Vagina (tissue), 2 donors: ENCODE measurements at regions not wholly inside any gene's neighbourhood (a gene's known extent, or its start where the extent isn't known, plus 50 kb on each side); places are given as distances from the start of the nearest gene placed in this dataset.

ENCODE experiments used
- POLR2A ChIP-seq, 2 donors: fragments of 450-650 bp; IDR thresholded peaks; one replicate each; pipeline ENCODE4 v1.6.1; 2017; ENCODE audit warnings: antibody characterized with exemption in 2 of 2, mild to moderate bottlenecking in 2 of 2, moderate library complexity in 2 of 2
- POLR2AphosphoS5 ChIP-seq, 2 donors: sonication (generic); formaldehyde crosslinking; IDR thresholded peaks; one replicate each; pipeline ENCODE4 v1.9.0; 2017; ENCODE audit warnings: antibody characterized with exemption in 2 of 2, mild to moderate bottlenecking in 2 of 2, low read depth in 1 of 2; ENCODE audit not compliant: insufficient read depth in 1 of 2
- TF ChIP-seq, protein P1 (sequence below), 3 experiments: fragments of 450-650 bp in 2 of 3; fragments of 200-600 bp in 1 of 3; sonication (generic) in 1 of 3; IDR thresholded peaks; one replicate each; pipeline ENCODE4 v1.5.1; 2017 to 2019; ENCODE audit warnings: antibody characterized with exemption in 3 of 3, mild to moderate bottlenecking in 2 of 3, moderate library complexity in 2 of 3

DNA sequence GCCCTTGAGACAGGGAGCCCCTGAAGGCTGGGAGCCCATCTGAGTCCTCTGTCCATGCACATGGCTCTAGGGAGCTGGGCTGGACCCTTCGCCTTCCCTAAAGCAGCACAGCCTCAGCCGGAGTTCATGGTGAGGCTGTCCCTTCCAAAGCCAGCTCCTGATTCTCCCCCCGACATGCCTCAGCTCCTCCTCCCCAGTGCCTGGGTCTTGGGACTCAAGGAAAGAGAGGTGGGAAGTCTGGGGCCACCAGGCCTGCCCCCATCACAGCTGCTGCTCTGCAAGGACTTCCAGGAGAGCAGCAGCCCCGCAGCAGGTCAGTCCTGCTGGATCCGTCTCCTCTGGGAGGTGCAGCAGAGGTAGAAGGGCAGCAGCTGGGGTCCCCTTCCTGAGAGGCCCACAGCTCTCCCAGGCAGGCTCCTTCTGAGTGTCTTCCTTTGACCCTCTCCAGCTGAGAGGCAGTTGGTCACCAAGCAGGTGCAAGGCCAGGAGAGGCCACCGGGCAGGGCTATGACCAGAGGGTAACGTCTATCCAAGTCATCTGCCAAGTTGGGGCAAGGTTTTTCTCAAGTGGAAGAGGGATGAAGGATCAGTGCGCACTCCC, 90.5 kb downstream of the ADRA2C start:
- TF ChIP-seq, protein P1, sequence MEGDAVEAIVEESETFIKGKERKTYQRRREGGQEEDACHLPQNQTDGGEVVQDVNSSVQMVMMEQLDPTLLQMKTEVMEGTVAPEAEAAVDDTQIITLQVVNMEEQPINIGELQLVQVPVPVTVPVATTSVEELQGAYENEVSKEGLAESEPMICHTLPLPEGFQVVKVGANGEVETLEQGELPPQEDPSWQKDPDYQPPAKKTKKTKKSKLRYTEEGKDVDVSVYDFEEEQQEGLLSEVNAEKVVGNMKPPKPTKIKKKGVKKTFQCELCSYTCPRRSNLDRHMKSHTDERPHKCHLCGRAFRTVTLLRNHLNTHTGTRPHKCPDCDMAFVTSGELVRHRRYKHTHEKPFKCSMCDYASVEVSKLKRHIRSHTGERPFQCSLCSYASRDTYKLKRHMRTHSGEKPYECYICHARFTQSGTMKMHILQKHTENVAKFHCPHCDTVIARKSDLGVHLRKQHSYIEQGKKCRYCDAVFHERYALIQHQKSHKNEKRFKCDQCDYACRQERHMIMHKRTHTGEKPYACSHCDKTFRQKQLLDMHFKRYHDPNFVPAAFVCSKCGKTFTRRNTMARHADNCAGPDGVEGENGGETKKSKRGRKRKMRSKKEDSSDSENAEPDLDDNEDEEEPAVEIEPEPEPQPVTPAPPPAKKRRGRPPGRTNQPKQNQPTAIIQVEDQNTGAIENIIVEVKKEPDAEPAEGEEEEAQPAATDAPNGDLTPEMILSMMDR (IDR thresholded peaks at IDR 0.05), result no peak
- no peak for TF ChIP-seq POLR2A (IDR thresholded peaks at IDR 0.05)
- TF ChIP-seq POLR2AphosphoS5 (IDR thresholded peaks at IDR 0.05; ENCODE audit: insufficient read depth in 1 of 2, low read depth in 1 of 2), result no peak
